Loucy (cell line): ENCODE measurements at regions not wholly inside any gene's neighbourhood (a gene's known extent, or its start where the extent isn't known, plus 50 kb on each side); places are given as distances from the start of the nearest gene placed in this dataset.

Experiments used
- CTCF ChIP-seq: fragments of 200-600 bp; sonication (generic); conservative IDR thresholded peaks from 2 replicates; pipeline ENCODE4 v1.5.1; 2014; ENCODE audit warnings: mild to moderate bottlenecking, antibody characterized with exemption, low read length
- EZH2phosphoT487 ChIP-seq: fragments of 200-600 bp; IDR thresholded peaks from 2 replicates; pipeline ENCODE4 v1.6.1; 2018; ENCODE audit warnings: antibody characterized with exemption, mild to moderate bottlenecking, moderate library complexity, borderline replicate concordance

GRCh38 chr2:217478831-217479455, 523.9 kb downstream of the TNS1 start:
- no peak for TF ChIP-seq CTCF
- TF ChIP-seq EZH2phosphoT487, result no peak
